ENCODE measurements at regions not wholly inside any gene's neighbourhood (a gene's known extent, or its start where the extent isn't known, plus 50 kb on each side); places are given as distances from the start of the nearest gene placed in this dataset.

GRCh38 chr9:121562301-121562700, 62.7 kb upstream of the GGTA1 start:
- TF ChIP-seq CTCF (IDR thresholded peaks at IDR 0.05; ENCODE audit: poor library complexity, severe bottlenecking) (no peak), MXI1 (conservative IDR thresholded peaks at IDR 0.05; ENCODE audit: poor library complexity, severe bottlenecking) (no peak), EP300 (conservative IDR thresholded peaks at IDR 0.05; ENCODE audit: poor library complexity, severe bottlenecking) (no peak), POLR2AphosphoS5 (IDR thresholded peaks at IDR 0.05) (no peak), TAF1 (IDR thresholded peaks at IDR 0.05; ENCODE audit: low read depth) (no peak)
